IgD-negative memory B cell (primary cell): ENCODE measurements at regions not wholly inside any gene's neighbourhood (a gene's known extent, or its start where the extent isn't known, plus 50 kb on each side); places are given as distances from the start of the nearest gene placed in this dataset.

ENCODE experiments used
- H3K27ac Mint-ChIP-seq, 3 donors: one replicate each; pipeline ENCODE4 v1.8.0; 2020 to 2022; ENCODE audit warnings: mild to moderate bottlenecking in 3 of 3, mixed read lengths in 3 of 3, moderate library complexity in 1 of 3
- H3K27me3 Mint-ChIP-seq: one replicate; pipeline ENCODE4 v1.8.0; 2021; ENCODE audit warnings: mixed read lengths
- H3K36me3 Mint-ChIP-seq: one replicate; pipeline ENCODE4 v1.8.0; 2020; ENCODE audit warnings: mild to moderate bottlenecking, mixed read lengths
- H3K4me1 Mint-ChIP-seq, 3 donors: one replicate each; pipeline ENCODE4 v1.8.0; 2020 to 2022; ENCODE audit warnings: mixed read lengths in 3 of 3, mild to moderate bottlenecking in 1 of 3
- H3K4me3 Mint-ChIP-seq, 4 donors: one replicate each; pipeline ENCODE4 v1.8.0; 2020 to 2022; ENCODE audit warnings: mild to moderate bottlenecking in 4 of 4, mixed read lengths in 4 of 4, moderate library complexity in 3 of 4
- H3K9me3 Mint-ChIP-seq, 3 donors: one replicate each; pipeline ENCODE4 v1.8.0; 2020 to 2021; ENCODE audit warnings: mixed read lengths in 3 of 3, mild to moderate bottlenecking in 1 of 3

DNA sequence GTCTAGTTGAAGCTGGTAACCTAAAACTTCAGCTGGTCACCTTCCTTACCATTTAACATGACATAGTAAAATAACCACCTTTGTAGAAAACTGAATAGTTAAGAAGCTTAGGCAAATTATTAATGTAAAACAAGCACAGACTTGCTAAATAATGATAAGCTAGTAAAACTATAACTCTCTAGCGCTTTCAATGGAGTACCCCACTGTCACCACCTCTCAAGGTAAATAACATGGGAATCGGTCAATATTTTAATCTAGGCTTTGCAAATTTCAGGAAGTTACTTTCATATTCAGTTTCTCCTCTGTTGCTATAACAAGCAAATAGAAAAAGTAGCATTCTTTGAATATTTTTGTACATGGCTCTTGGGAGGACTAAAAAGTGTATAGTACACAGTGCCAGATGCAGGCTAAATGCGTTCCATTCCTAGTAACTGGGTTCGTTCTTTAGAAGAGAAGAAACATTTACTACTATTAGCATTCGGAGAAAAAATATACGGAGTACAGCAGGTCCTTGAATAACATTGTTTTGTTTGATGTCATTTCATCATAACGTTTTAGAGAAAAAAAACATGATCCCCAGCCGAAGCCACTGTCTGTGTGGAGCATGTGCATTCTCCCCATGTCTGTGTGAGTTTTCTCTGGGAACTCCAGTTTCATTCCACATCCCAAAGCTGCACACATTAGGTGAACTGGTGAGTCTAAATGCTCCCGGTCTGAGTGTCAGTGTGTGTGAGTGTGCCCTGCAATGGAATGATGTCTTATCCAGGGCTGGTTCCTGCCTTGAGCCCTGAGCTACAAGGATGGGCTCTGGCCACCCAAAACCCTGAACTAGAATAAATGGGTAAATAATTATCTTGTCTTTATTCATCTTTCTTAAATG, 52.5 kb downstream of the EPRS1 start:
- Mint-ChIP-seq H3K36me3 (no peaks in the 10 kb centered on the region), H3K27me3 (no peaks in the 10 kb centered on the region), H3K4me3 (no peak overlapping the region), H3K9me3 (no peaks in the 10 kb centered on the region), H3K4me1 (peaks cover 15 to 25% (median 17%) of the 10 kb centered on the region in 3 donors), H3K27ac (peak overlapping the region in 1 of 3 donors; percentile 35)

DNA sequence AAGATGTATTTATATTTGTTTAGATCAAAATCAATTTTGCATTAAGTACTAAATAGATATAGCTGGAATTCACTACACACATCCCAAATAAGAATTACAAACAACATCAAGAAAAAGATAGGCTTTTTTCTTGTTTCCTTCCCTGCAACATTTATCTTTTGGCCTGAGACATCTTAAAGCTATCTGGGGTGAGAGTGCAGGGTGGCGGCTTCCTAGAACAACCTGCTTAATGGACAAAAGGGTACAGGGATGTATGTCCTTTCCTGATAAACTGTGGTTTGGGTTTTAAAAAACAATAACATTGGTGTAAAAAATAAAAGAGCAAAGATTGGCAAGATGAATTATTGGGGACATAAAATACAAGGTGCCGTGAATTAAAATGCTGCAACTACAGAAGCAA, 54.4 kb downstream of the EPRS1 start:
- H3K27me3 Mint-ChIP-seq = no peaks in the 10 kb centered on the region
- no peaks in the 10 kb centered on the region for H3K36me3 Mint-ChIP-seq
- no peaks in the 10 kb centered on the region for H3K9me3 Mint-ChIP-seq
- H3K4me3 Mint-ChIP-seq = no peak overlapping the region
- peaks cover 28 to 34% (median 33%) of the 10 kb centered on the region in 3 donors for H3K4me1 Mint-ChIP-seq
- H3K27ac Mint-ChIP-seq = peak overlapping the region in 1 of 3 donors; percentile 6

DNA sequence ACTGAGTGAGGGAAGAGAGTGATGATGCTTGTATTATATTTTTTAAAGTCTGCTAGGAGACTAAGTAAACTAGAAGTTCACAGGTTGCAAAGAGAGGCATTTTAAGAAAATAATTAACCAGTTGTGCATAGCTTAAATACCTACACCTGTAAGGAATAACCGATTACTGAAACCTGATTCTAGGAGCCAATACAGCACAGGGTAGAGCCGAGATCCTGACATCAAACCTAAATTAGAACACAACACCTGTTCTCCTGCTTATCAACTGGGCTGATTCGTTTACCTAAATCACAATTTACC, 54.8 kb downstream of the EPRS1 start:
- peak overlapping the region in 1 of 3 donors; percentile 20 for H3K27ac Mint-ChIP-seq
- no peaks in the 10 kb centered on the region for H3K9me3 Mint-ChIP-seq
- no peaks in the 10 kb centered on the region for H3K36me3 Mint-ChIP-seq
- H3K27me3 Mint-ChIP-seq = no peaks in the 10 kb centered on the region
- peaks cover 30 to 37% (median 37%) of the 10 kb centered on the region in 3 donors for H3K4me1 Mint-ChIP-seq
- no peak overlapping the region for H3K4me3 Mint-ChIP-seq

DNA sequence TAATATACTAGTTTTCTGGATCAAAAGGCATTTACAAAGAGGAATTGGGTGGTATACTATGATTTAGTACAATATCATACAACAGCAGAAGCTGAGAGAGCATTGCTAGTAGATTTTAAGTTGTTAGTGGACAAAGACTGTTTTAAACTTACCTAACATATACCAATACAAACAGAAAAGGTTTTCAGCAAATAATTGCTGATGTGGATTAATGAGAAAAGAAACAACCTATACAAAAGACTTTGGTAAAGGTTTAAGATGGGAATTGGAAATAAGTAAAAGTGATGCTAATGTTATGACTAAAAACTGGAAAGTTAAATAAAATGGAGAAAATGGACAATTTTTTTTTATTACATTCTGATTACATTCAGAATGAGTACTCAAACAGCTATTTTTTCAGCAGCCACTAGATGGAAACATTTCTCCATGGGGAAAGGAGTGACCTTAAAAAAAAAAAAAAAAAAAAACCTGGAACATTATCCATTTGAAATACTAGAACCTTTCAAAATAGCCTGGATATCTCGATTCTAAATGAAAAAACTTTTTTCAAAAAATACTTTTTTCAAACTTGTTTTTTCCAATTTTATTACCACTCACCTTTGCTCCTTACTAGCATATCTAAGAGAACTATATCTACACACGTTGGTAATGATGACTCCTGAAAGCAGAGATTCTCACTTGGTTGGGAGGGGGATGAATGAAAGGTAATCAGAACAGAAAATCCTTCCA, 55.4 kb downstream of the EPRS1 start:
- Mint-ChIP-seq H3K4me3 (no peak overlapping the region), H3K9me3 (no peaks in the 10 kb centered on the region), H3K4me1 (peaks cover 30 to 40% (median 38%) of the 10 kb centered on the region in 3 donors), H3K27ac (peak overlapping the region in 1 of 3 donors; percentile 20), H3K36me3 (no peaks in the 10 kb centered on the region), H3K27me3 (no peaks in the 10 kb centered on the region)

DNA sequence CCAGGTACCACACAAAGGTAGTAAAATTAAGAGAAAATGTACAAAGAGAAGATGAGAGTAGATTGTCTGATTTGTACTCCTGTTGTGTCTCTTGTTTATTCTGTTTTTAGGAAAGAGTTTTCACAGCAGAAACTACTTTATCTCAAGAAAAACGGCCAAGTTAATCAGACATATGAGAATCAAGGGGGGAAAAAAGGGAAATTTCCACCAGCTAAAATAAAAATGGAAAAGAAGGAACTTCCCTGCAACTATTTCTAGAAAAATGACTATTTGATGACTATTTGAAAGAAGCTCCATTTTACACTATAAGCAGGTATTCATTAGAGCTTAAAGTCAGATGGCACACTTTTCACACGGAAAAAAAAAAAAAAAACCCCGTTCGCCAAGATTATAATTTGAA, 56.5 kb downstream of the EPRS1 start:
- Mint-ChIP-seq H3K27ac (peak overlapping the region in 1 of 3 donors; percentile 32), H3K4me1 (peaks cover 33 to 45% (median 40%) of the 10 kb centered on the region in 3 donors), H3K4me3 (peak overlapping the region in 1 of 4 donors; percentile 70), H3K36me3 (no peaks in the 10 kb centered on the region), H3K9me3 (no peaks in the 10 kb centered on the region), H3K27me3 (no peaks in the 10 kb centered on the region)

DNA sequence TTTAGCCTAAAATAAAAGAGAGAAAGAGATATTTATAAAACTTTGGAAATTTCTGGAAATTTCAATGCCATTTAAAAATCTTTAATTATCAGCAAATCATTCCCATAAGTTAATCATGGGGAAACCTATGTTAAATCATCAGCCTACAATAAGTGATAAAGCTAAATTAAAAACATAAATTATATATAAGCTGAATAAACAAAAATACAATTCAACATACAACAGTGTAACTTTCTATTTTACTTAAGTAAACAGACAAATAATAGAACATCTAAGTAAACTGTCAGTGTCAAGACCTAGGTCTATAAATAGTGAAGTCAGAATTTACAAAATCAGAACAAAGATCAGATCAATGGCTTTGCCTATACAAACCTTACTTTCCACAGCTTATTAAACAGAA, 57.5 kb downstream of the EPRS1 start:
- Mint-ChIP-seq H3K27me3 (no peaks in the 10 kb centered on the region), H3K36me3 (no peaks in the 10 kb centered on the region), H3K4me3 (peak overlapping the region in 3 of 4 donors; percentile 59 to 92 (median 82)), H3K4me1 (peaks cover 33 to 45% (median 40%) of the 10 kb centered on the region in 3 donors), H3K27ac (peak overlapping the region; percentile 47 to 99 (median 84)), H3K9me3 (no peaks in the 10 kb centered on the region)

DNA sequence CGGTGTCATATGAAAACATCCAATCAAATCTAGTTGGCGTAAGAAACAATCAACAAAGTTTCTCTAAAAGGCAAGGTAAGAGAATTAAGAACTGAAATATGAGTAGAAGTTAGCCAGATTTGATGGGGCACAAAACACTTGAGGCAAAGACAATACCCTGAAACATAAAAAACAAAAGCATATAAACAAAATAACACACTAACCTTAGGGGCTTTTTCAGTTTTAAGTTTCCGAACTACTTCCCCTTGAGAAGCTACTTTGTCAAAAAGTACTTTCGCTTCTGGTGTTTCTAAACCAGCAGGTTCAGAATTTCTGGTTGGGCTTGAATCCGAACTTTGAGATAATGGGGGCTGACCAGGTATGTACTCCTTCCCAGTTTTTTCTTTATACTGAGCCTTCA, 57.9 kb downstream of the EPRS1 start:
- Mint-ChIP-seq H3K4me1 (peaks cover 32 to 43% (median 38%) of the 10 kb centered on the region in 3 donors), H3K27ac (peak overlapping the region; percentile 84 to 99 (median 95)), H3K4me3 (peak overlapping the region; percentile 59 to 92 (median 79))

DNA sequence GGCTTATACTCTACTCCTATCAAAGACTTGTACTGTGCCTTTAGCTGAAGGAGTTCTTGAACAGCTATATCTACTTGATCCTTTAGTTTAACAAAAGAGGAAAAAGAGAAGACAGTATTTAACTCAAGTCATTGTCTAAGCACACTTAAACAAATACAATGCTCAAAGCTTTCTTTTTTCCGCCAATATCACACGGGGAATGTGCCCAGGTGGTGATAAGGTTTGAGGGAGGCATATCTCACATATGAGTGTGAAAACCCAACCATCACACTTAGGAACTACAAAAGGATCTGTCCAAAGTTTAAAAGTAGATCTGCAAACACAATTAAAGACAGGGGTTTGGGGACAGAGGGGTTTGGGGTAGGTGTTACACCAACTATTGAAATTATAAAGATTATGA, 59.0 kb upstream of the SLC30A10 start:
- H3K9me3 Mint-ChIP-seq = no peaks in the 10 kb centered on the region
- peak overlapping the region in 1 of 4 donors; percentile 45 for H3K4me3 Mint-ChIP-seq
- peaks cover 1% of the 10 kb centered on the region for H3K36me3 Mint-ChIP-seq
- peaks cover 32 to 43% (median 36%) of the 10 kb centered on the region in 3 donors for H3K4me1 Mint-ChIP-seq
- peak overlapping the region in 2 of 3 donors; percentile 84 to 99 for H3K27ac Mint-ChIP-seq
- no peaks in the 10 kb centered on the region for H3K27me3 Mint-ChIP-seq

More for the DNA sequence above, 57.9 kb downstream of the EPRS1 start:
- H3K9me3 Mint-ChIP-seq = no peaks in the 10 kb centered on the region
- no peaks in the 10 kb centered on the region for H3K27me3 Mint-ChIP-seq
- H3K36me3 Mint-ChIP-seq = peaks cover 1% of the 10 kb centered on the region

DNA sequence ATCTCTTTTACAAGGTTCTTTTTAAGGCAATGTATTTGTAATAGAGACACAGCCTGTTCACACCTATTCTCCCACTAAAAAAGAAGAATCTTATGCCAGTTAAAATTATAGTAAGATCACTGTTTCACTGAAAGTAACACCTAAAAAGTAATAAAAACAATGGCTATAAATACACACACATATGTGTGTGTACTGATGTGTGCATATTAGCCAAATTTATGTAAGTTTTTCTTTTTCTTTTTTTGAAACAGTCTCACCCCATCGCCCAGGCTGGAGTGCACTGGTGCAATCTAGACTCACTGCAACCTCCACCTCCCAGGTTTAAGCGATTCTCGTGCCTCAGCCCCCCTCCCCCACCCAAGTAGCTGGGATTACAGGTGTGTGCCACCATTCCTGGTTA, 56.8 kb upstream of the SLC30A10 start:
- Mint-ChIP-seq H3K27me3 (no peaks in the 10 kb centered on the region), H3K9me3 (no peaks in the 10 kb centered on the region), H3K4me1 (peaks cover 29 to 39% (median 36%) of the 10 kb centered on the region in 3 donors), H3K4me3 (peak overlapping the region in 3 of 4 donors; percentile 23 to 77 (median 54)), H3K27ac (peak overlapping the region in 2 of 3 donors; percentile 80 to 84), H3K36me3 (peaks cover 7% of the 10 kb centered on the region)
